GM04504 (cell line): ENCODE measurements at regions not wholly inside any gene's neighbourhood (a gene's known extent, or its start where the extent isn't known, plus 50 kb on each side); places are given as distances from the start of the nearest gene placed in this dataset.

Source experiments
- DNase-seq: peaks from one replicate; pipeline ENCODE4 v3.0.0-alpha.2; 2012; ENCODE audit warnings: low read depth

DNA sequence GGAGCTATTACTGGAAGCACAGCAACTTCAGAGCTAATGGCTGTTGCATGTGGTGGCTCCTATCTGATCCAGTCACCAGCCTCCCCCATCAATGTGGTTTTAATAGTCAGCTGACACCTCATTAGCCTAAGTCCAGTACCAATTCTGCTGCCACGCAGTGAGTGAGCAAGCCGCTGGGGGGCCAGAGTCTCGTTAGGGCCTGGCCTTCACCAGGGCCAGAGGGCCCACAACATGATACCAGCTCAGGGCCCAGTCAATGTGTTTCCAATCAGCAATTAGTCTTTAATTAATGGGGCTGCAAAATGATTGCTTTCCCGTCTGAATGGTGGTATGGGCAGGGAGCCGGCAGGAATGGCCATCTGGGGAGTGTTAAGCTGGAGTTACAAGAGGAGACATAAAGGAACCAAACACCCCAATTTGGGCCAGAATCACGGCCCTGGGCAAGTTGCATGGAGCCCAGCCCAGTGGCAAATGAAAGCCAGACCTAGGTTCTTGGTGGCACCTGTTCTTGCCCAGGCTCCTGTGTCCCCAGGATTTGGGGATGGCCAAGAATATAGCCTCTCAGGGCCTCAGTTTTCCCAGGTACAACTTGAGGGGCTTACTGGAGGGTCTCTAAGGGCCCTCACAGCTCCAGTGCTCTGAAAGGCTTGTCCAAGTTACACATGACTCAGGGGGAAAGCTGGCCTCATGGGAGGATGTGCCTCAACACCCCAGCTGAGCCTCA lies 119.2 kb downstream of the EFNB1 start:
- no peak for DNase-seq

DNA sequence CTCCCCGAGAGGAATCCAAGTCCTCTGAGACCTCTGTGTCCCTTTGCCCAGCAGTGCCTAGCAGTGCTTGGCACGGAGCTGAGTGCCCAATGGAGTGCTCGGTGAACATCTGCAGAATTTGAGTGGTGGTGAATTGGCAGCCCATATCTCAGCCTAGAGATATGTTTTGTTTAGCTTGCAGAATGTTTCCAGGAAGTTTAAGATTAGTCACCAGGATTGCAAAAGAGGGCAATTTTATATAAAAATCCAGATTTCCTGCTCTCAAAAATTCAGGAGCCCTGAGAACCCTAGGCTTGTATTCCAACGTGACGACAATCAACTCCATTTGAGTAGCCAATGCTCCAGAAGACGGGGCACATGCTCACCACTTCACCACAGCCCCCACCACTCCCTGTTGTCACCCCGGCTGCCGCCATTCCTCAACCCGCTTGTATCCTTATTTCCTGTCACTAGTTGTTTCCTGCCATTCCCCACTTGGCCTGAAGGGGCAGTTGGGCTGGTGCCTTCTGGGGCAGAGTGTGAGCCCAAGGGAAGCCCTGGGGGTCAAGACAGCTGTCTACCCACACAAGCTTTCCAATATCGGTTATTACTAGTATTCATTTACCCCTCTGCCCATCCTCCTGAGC lies 116.9 kb downstream of the EFNB1 start:
- DNase-seq: no peak

DNA sequence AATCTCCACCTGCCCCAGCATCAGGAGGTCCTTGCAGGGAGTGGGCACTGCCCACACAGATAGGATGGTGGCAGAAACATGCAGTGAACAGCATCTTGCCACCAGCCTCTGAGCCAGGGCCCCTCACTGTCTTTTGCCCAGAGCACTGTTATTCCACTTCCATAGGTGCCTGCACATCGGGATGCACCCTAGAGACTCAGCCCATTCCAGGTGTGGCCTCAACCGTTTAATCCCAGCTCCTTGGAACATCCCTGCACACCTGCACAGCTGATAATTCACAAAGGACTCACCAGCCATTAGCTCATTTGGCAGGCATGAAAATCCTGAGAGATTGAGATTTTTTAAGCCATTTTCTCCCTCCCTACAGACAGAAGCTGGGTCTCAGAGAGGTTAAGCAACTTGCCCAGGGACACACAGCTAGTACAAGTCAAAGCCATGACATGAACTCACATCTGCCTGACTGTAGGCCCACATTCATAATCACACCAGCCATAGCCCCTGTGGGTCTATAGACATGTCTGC lies 116.3 kb downstream of the EFNB1 start:
- no peak for DNase-seq

DNA sequence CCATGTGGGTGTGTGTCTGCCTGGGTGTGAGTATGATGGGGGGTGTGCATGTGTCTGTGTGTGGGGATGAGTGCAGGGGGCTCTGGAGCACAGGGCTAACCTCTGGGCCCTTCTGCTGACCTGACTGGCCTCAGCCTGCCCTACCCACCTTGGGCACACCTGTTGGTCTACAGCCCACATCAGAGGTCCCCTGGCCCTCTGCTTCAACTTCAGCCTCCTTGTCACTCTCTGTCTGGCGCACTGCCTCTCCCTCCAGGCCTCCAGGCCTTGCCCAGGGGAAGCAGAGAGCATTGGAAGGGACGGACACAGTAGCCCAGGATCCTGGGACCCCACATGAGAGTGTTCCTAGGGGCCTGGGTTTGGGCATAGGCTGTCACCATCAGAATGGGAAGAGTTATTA lies 115.4 kb downstream of the EFNB1 start:
- DNase-seq: no peak

DNA sequence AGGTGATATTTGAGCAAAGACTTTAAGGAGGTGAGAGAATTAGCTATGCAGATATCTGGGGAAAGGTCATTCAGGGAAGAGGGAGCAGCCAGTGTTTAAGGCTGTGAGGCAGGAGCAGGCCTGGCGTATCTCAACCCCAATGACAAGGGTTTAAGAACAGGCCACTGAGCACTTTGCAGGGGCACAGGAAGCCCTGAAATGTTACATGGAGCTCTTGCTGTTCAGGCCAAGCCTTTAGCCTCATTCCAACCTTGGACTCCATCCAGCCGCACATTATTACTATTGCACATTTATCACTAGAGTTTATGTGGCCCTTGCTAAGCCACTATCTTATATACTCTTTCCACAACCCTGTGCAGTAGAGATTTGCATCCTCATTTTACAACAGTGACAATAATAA lies 114.0 kb downstream of the EFNB1 start:
- DNase-seq: no peak

DNA sequence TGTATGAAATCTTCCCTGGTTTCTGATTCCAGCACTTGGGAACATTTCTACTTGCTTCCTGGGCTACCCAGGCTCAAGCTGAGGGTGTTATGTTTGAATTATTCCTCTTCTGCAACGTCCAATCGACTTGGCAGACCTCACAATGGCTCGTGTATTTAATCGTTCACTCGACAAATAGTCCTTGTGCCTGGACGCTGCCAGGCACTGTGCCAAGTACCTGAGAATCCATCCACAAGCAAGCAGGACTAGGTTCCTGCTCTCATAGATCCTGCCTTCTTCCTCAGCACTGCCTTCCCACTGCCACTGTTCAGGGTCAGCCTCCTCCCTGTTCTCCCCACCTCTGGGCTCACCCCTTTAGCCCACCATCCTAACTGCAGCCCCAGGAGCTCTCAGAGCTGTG lies 113.3 kb downstream of the EFNB1 start:
- no peak for DNase-seq

DNA sequence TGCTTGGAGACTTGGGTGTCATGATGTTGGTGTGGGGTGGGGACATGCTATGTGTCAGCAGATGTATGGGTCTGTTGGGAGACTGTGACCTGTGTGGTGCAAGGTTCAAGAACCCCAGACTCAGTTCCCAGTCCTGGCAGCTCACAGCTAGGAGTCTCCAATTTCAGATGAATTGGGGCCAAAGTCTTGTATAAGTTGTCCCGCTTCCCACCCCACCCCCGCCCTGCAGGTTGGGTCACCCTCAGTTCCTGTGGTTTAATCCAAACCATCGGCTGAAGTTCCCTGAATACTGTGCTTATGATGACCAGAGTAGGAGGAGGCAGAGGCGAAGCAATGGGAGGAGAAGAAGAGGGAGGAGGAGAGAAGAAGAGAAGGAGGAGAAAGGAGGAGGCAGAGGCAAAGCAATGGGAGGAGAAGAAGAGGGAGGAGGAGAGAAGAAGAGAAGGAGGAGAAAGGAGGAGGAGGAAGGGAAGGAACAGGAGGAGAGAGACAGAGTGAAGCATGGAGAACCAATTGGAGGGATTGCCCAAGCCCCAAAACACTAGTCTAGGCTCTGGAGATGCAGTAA lies 112.6 kb downstream of the EFNB1 start:
- no peak for DNase-seq

DNA sequence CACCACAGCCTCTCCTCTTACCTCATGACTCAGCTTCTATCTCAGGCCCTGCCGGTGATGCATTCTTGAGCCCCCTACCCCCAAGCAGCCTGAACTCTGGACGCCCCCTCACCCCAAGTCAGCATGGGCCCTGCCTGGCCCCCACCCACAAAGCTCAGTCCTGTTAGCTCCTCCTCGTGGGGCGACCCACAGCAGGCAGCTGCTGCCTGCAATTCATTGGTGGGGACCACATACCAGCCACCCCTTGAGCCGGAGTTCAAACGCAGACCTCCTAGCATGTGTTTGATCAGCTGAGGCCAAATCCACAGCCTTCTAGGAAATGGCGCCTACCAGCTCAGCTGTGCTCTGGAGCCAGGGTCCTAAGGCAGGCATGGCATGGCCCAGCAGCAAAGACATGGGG lies 111.8 kb downstream of the EFNB1 start:
- DNase-seq: no peak

DNA sequence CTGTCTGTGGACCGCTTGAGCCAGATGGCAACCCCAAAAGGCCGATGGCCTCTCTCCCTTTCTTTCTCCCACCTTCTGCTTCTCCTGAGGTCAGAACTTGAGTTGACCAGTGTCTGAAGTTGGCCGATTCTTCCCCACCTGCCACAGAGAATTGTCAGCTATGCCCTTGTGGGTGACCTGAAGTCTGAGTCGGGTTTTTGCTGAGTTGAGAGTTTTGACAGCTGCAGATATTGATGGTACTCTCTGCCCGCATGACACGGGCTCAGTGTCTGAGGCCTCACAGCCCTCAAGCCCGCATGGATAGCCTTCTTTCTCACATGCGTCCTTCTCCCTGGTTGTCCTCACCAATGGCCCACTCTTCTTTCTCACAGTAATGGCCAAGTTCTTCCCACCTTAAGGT lies 111.0 kb downstream of the EFNB1 start:
- DNase-seq: no peak

DNA sequence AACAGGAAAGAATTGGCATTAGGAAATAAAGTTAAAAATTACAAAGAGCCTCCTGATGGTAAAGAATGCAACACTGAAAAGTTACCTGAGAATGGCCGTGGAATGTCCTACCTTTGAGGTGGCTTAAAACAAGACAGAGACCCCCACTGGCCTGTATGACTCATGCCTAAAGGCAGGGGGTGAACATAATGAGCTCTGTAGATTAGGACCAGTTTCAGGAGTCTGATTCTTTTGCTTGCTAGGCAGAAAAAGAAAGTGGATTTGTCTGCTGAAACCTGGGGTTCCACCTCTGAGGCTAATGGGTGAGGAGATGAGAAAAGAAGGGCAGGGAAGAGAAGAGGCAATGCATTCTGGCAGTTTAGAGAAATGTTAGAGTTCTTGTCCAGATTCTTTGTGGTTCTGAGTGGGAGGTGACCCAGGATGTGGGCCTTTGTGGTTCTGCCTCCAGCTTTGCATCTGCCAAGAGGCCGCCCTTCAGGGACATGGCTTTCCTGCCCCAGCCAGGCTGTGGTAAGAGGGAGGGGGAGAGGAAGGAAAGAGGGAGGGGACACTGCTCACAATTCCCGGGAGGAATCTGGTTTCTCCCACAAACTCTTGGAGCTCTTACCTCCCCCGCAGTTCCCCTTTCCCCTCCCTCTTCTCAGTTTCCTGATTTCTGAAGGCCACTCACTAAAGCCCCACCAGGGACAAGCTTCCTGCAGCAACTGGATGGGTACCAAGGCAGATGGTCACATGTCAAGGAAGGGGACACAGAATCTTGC lies 109.6 kb downstream of the EFNB1 start:
- no peak for DNase-seq

DNA sequence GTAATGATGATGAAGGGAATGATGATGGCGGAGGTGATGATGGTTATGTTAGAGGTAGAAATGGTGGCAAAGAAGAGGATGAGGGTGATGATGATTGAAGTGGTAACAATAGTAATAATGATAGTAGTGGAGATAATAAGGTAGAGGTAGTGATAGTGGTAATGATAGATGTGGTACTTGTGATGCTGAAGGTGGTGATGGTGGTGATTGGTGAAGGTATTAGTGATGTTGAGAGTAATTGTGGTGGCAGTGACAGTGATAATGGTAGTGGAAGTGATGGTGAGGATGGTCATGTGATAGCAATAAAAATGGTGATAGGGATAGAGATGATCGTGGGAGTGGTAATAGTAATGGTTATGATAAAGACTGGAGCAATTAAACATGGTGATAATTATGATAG lies 108.8 kb downstream of the EFNB1 start:
- DNase-seq: no peak

DNA sequence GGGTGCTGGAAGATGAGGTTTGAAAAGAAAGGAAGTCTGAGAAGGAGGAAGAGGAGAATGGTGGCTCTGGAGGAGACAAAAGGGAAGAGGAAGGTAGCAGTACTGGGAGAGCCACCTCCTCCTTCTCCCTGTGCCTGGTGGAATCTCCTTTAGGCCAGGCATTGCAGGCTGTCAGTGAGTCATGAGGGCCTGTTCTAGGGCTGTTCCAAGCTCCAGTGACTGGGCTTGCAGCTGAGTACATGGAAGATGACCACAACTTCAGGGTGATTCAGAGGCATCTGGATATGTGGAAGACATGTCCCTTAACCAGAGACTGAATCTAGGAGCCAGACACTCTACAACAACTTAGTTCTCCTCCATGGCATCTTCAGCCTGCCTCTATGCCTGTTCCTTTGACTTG lies 107.8 kb downstream of the EFNB1 start:
- peak; percentile 60 for DNase-seq

DNA sequence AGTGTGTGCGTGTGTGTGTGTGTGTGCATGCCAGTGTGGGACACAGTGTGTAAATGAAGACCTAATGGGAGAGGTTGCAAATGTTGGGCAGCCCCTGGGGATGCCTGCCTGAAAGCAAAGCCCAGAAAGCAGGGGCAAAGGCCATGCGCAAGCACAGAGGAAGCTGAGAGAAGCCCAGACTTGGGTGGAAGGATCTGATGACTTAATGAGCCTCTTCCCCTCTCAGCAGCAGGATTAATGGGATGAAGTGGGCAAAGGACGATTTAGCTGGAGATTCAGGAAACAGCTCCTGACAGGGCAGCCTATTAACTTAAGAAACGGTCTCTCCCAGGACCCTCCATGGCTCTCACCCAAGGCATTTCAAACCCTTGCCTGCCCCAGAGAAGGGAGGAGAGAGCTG lies 107.3 kb downstream of the EFNB1 start:
- DNase-seq: no peak

DNA sequence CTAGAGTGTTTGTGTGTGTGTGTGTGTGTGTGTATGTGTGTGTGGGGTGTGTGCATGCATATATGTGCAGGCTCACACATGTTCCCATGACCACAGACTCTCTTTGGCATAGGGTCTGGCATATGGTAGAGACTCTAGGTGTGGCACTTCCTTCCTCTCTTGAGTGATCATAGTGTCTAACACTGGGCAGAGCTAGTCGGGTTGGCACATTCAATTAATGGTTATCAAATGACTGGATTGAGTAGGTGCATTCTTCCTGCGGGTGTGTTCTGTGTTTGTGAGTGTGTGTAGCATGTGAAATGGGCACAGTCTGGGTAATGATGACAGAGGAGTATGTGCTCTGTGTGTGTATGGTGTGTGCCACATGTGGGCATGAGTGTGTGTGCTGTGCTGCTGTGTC lies 106.5 kb downstream of the EFNB1 start:
- no peak for DNase-seq

DNA sequence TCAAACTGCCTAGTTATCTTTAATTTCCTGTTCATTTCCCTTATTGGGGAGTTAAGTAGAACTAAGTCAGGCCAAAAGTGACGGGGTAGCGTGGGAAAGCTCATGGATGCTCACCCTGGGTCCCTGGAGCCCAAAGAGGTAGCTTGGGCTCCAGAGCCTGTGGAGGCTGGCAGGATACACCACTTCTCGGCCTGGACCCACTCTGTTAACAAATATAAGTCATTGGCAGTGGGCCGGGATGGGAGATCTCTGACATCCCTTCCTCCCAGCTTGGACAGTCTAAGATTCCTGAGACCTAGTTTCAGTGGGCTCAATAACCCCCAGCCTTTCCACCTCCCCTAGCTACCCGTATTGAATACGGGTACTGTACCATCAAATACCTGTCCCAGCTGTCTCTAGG lies 106.1 kb downstream of the EFNB1 start:
- DNase-seq: no peak

DNA sequence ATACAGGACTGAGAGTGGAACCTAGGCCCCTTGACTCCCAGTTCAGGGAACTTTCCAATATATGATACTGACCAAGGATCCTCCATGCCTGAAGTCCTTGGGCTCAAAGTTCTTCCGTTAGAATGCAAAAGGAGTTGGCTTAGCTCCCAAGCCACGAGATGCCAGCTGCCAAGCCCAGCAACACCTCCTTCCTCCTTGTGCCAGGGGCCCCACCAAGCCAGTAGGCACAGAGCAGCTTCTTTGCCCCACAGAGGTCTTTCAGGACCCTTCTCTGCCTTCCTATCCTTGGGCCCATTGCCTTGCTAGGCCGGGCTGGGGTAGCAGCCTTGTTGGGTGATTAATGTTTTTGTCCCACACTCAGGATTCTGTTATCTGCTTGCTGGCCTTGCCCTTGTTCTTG lies 105.6 kb downstream of the EFNB1 start:
- DNase-seq: no peak

DNA sequence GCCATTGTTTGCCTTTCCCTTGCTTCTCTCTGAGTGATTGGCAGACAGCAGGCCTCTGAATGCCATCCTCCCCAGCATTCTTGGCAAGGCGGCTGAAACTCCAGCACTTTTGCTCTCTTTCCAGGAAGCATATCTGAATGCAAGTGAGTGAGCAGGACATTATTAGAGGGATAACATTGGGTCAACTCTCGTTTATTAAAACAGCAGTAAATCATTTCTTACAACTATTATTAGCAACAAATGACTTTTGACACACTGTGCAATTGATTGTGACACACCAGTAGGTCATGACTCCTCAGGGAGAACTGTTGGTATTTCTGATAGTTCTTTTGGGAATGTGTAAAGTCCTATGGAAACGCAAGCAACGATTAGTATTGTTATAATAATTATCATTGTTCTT lies 103.8 kb downstream of the EFNB1 start:
- DNase-seq: no peak

DNA sequence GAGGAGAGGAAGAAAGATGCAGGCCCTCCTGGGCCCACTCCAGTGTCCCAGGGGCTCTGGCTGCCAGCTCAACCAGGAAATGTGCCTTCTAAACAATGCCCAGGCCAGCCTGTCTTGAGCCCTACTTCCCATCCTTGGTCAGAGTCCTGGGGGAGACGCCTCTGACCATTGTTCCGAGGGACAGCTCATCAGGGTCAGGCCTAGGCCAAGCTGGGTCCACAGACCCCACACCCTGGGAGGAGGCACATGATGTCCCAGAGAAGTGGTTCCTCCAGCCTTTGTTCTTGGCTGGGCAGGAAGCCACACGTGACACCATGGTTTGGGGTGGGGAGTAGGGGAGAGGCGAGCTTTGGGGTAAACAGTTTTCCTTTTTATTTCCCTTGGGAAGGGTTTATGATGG lies 102.5 kb downstream of the EFNB1 start:
- no peak for DNase-seq

DNA sequence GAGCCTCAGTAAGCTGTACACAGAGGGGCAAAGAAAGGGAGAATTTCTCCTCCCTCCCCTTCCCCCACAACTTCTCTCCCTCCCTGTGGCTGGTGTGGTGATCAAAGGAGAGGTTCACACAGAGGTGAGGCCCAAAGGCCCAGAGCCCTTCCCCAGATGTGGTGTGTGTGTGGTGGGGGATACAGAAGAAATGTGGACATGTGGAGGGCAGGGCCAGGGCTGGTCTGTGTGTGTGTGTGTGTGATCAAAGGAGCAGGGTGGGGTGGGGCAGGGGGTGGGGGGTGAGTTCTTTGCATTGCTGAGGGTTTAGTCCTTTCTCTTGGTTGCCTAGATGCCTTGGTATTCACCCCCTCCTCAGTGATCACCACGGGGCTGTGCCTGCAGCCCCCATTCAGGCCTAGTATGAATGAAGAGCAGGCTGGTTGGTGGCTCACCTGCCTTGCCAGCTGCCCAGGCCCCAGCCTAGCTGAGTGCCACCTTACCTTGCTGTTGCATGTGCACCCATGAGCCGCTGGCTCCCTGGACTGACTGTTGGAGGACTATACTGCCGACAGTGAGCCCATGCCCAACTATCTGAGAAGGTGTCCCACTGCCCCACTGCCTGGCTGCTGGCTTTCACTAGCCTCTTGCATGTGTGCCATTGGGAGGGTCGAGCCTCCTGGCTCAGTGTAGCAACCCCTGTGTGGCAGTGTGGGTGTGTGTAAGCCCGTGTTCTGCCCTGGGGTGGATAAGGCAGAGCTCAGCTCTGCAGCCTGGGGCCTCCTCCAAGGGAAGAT lies 101.9 kb downstream of the EFNB1 start:
- no peak for DNase-seq

DNA sequence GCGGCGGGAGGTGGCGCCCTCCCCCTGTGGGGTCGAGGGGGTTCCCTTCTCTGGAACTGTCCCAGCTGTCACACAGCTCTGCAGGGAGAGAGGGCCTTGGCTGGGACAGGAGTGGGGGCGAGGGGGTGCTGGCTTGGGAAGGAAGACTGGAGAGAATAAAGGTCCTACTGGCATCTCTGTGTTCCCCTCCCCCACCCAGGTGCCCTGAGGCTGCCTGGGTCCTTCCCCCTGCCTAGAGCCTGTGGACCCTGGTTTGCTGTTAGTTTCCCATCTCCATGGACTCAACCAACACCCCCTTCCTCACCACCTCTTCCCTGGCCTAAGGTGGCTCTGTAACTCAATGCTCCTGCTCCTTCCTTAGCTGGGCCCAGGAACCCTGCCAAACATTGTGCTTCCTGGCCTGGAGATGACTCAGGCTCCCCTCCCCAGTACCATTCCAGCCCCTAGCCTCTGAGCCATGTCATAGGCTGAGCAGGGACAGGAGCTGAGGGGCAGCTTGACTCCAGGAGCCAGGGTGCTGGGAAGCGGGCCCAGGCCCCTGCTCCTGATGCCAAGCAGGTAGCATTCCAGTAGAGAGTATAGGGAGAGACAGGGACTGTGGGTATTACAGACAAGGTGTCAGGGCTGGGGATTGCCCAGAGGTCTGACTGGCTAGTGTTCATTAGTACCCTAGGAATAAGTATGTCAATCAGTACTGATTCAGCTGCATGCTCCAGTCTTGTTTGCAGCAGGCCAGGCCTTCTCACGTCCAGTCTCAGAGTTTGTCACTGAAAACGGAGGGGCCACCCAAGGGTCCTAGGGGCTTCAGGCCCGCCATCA lies 100.7 kb downstream of the EFNB1 start:
- DNase-seq: peak; percentile 20

DNA sequence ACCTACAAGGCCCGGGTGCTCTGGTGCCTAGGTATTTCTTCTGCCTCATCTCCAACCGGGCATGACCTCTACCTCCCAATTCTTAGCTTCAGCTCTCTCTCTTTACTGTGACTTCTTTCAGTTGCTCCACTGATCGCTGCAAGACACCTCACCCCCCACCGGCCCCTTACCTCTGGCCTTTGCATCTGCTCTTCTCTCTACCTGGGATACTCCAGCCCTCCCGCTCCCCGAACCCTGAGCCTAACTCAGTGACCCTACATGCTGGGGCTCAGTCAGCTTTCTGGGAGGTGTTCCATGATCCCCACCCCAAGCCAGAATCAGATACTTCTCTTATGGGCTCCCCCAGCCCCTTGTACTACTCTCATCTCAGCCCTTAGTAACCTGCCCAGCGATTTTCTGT lies 99.6 kb downstream of the EFNB1 start:
- DNase-seq: no peak
